DOHH2 (cell line): ENCODE measurements at regions not wholly inside any gene's neighbourhood (a gene's known extent, or its start where the extent isn't known, plus 50 kb on each side); places are given as distances from the start of the nearest gene placed in this dataset.

ENCODE experiments used
- EZH2phosphoT487 ChIP-seq: fragments of 200-600 bp; sonication (generic); IDR thresholded peaks from 2 replicates; pipeline ENCODE4 v1.6.1; 2017; ENCODE audit warnings: borderline replicate concordance, mild to moderate bottlenecking, antibody characterized with exemption, low read length, moderate library complexity, mixed read lengths
- TF ChIP-seq, protein P1 (sequence below): fragments of 200-600 bp; sonication (generic); IDR thresholded peaks from one replicate; pipeline ENCODE4 v1.5.1; 2014; ENCODE audit warnings: antibody characterized with exemption, mild to moderate bottlenecking, low read depth, low read length; ENCODE audit not compliant: poor library complexity, severe bottlenecking

DNA sequence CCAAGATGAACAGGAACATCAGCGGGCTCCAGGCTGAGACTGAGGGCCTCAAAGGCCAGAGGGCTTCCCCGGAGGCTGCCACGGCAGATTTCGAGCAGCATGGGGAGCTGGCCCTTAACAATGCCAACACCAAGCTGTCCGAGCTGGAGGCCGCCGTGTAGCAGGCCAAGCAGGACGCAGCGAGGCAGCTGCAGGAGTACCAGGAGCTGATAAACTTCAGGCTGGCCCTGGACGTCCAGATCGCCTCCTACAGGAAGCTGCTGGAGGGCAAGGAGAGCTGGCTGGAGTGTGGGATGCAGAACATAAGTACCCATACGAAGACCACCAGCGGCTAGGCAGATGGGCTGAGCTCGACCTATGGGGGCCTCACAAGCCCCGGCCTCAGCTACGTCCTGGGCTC is 823.4 kb upstream of the NEGR1 start:
- TF ChIP-seq, protein P1, sequence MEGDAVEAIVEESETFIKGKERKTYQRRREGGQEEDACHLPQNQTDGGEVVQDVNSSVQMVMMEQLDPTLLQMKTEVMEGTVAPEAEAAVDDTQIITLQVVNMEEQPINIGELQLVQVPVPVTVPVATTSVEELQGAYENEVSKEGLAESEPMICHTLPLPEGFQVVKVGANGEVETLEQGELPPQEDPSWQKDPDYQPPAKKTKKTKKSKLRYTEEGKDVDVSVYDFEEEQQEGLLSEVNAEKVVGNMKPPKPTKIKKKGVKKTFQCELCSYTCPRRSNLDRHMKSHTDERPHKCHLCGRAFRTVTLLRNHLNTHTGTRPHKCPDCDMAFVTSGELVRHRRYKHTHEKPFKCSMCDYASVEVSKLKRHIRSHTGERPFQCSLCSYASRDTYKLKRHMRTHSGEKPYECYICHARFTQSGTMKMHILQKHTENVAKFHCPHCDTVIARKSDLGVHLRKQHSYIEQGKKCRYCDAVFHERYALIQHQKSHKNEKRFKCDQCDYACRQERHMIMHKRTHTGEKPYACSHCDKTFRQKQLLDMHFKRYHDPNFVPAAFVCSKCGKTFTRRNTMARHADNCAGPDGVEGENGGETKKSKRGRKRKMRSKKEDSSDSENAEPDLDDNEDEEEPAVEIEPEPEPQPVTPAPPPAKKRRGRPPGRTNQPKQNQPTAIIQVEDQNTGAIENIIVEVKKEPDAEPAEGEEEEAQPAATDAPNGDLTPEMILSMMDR: no peak
- no peak for TF ChIP-seq EZH2phosphoT487
